KOPT-K1 (cell line): ENCODE measurements at regions not wholly inside any gene's neighbourhood (a gene's known extent, or its start where the extent isn't known, plus 50 kb on each side); places are given as distances from the start of the nearest gene placed in this dataset.

Source experiments
- H3K27ac ChIP-seq: fragments of 200-600 bp; sonication (generic); 2 replicates; pipeline ENCODE4 v1.5.1; 2016; ENCODE audit warnings: antibody characterized with exemption, mild to moderate bottlenecking, low read depth, low read length; ENCODE audit not compliant: poor library complexity, severe bottlenecking
- H3K36me3 ChIP-seq: fragments of 200-600 bp; sonication (generic); 2 replicates; pipeline ENCODE4 v1.5.1; 2017; ENCODE audit warnings: antibody characterized with exemption, mild to moderate bottlenecking, low read length, moderate library complexity; ENCODE audit not compliant: insufficient read depth
- H3K9me3 ChIP-seq: fragments of 200-600 bp; sonication (generic); 2 replicates; pipeline ENCODE4 v1.5.1; 2017; ENCODE audit warnings: antibody characterized with exemption, low read length, mild to moderate bottlenecking; ENCODE audit not compliant: insufficient read depth, poor library complexity, severe bottlenecking

- Histone ChIP-seq H3K27ac (no peak overlapping the region), H3K36me3 (no peaks in the 10 kb centered on the region), H3K9me3 (no peaks in the 10 kb centered on the region)
Observed at GRCh38 chr5:153403470-153403869, 87.0 kb upstream of the GRIA1 start.

- H3K36me3 ChIP-seq: no peaks in the 10 kb centered on the region
- H3K27ac ChIP-seq: no peak overlapping the region
- no peaks in the 10 kb centered on the region for H3K9me3 ChIP-seq
Observed at GRCh38 chr5:153404747-153405146, 85.7 kb upstream of the GRIA1 start.

GRCh38 chr5:153421676-153422075 lies 68.8 kb upstream of the GRIA1 start:
- Histone ChIP-seq H3K9me3 (no peaks in the 10 kb centered on the region), H3K27ac (no peak overlapping the region), H3K36me3 (no peaks in the 10 kb centered on the region)

- Histone ChIP-seq H3K9me3 (no peaks in the 10 kb centered on the region), H3K36me3 (no peaks in the 10 kb centered on the region), H3K27ac (no peak overlapping the region)
Observed at GRCh38 chr5:153425914-153426313, 64.6 kb upstream of the GRIA1 start.

- H3K9me3 ChIP-seq: no peaks in the 10 kb centered on the region
- H3K36me3 ChIP-seq: no peaks in the 10 kb centered on the region
- H3K27ac ChIP-seq: no peak overlapping the region
Observed at GRCh38 chr5:153429761-153430380, 60.6 kb upstream of the GRIA1 start.

- no peak overlapping the region for H3K27ac ChIP-seq
Observed at GRCh38 chr5:153432583-153432982, 57.9 kb upstream of the GRIA1 start.

GRCh38 chr5:153437251-153437650 lies 53.2 kb upstream of the GRIA1 start:
- Histone ChIP-seq H3K36me3 (no peaks in the 10 kb centered on the region), H3K27ac (no peak overlapping the region), H3K9me3 (no peaks in the 10 kb centered on the region)

More at GRCh38 chr5:153432583-153432982, 57.9 kb upstream of the GRIA1 start:
- H3K9me3 ChIP-seq: no peaks in the 10 kb centered on the region
- H3K36me3 ChIP-seq: no peaks in the 10 kb centered on the region

- Histone ChIP-seq H3K36me3 (no peaks in the 10 kb centered on the region), H3K9me3 (no peaks in the 10 kb centered on the region), H3K27ac (no peak overlapping the region)
Observed at GRCh38 chr5:153439130-153439529, 51.3 kb upstream of the GRIA1 start.
